ENCODE measurements at regions not wholly inside any gene's neighbourhood (a gene's known extent, or its start where the extent isn't known, plus 50 kb on each side); places are given as distances from the start of the nearest gene placed in this dataset.
A peak's percentile ranks its signal among the peaks of the same experiment; 100 is the strongest.

GRCh38 chr6:15026832-15027231 lies 219.0 kb upstream of the JARID2 start:
- H3K27ac ChIP-seq (ENCODE audit: extremely low read depth, low read depth, low read length): no peak overlapping the region
- peaks cover 6% of the 10 kb centered on the region; the same call in 1 of the 2 replicates for H3K4me1 ChIP-seq (ENCODE audit: control insufficient read depth, insufficient read depth, low read length)
- CTCF ChIA-PET: interaction anchor here (0.5 kb wide), 1 partner anchor 57 kb away, joined by 3 read pairs; no protein-coding TSS in a partner anchor

GRCh38 chr6:15027472-15027871 lies 218.4 kb upstream of the JARID2 start:
- Histone ChIP-seq H3K4me3 (ENCODE audit: low read depth, low read length) (no peak overlapping the region), H3K9me3 (ENCODE audit: control insufficient read depth, insufficient read depth, low read depth, low read length) (no peaks in the 10 kb centered on the region), H3K4me1 (ENCODE audit: control insufficient read depth, insufficient read depth, low read length) (peaks cover 6% of the 10 kb centered on the region; the same call in 1 of the 2 replicates), H3K27ac (ENCODE audit: extremely low read depth, low read depth, low read length) (no peak overlapping the region), H3K36me3 (ENCODE audit: control insufficient read depth in 2 of 2, insufficient read depth in 1 of 2, low read length in 2 of 2) (no peaks in the 10 kb centered on the region)
- TF ChIP-seq KLF7 (tag by site-specific recombination; IDR thresholded peaks at IDR 0.05; ENCODE audit: borderline replicate concordance) (no peak), ZNF623 (tag by site-specific recombination; IDR thresholded peaks at IDR 0.05) (no peak), ZNF350 (tag by site-specific recombination; IDR thresholded peaks at IDR 0.05) (no peak), ZSCAN23 (tag by site-specific recombination; IDR thresholded peaks at IDR 0.05) (no peak), WT1 (tag by site-specific recombination; IDR thresholded peaks at IDR 0.05) (no peak), ZSCAN30 (tag by site-specific recombination; IDR thresholded peaks at IDR 0.05) (no peak)
- ChIA-PET POLR2A (no interaction called here), CTCF (no interaction called here)

More at GRCh38 chr6:15026832-15027231, 219.0 kb upstream of the JARID2 start:
- no peaks in the 10 kb centered on the region for H3K36me3 ChIP-seq (ENCODE audit: control insufficient read depth in 2 of 2, insufficient read depth in 1 of 2, low read length in 2 of 2)
- TF ChIP-seq REPIN1 (tag by site-specific recombination; IDR thresholded peaks at IDR 0.05; ENCODE audit: low read depth) (no peak), ZNF157 (tag by site-specific recombination; IDR thresholded peaks at IDR 0.05) (no peak), WT1 (tag by site-specific recombination; IDR thresholded peaks at IDR 0.05) (peak; percentile 43; the same call in 1 of the 2 replicates), ZNF585B (tag by site-specific recombination; IDR thresholded peaks at IDR 0.05) (no peak), KLF10 (tag by site-specific recombination; IDR thresholded peaks at IDR 0.05) (no peak), ZEB2 (tag by site-specific recombination; IDR thresholded peaks at IDR 0.05) (no peak), ZNF132 (tag by site-specific recombination; IDR thresholded peaks at IDR 0.05; ENCODE audit: borderline replicate concordance) (no peak), ZNF521 (tag by site-specific recombination; IDR thresholded peaks at IDR 0.05) (no peak), FEZF1 (tag by site-specific recombination; IDR thresholded peaks at IDR 0.05) (no peak), HOXD13 (CRISPR knock-in tag; IDR thresholded peaks at IDR 0.05; ENCODE audit: borderline replicate concordance) (no peak), TRIM28 (IDR thresholded peaks at IDR 0.05; ENCODE audit: borderline replicate concordance, low read length) (peak; percentile 64; the same call in 1 of the 2 replicates), KLF8 (tag by site-specific recombination; IDR thresholded peaks at IDR 0.05) (no peak), REST (tag by site-specific recombination; IDR thresholded peaks at IDR 0.05) (no peak), GFI1B (tag by site-specific recombination; IDR thresholded peaks at IDR 0.05) (no peak)
- TF ChIP-seq, protein P1, sequence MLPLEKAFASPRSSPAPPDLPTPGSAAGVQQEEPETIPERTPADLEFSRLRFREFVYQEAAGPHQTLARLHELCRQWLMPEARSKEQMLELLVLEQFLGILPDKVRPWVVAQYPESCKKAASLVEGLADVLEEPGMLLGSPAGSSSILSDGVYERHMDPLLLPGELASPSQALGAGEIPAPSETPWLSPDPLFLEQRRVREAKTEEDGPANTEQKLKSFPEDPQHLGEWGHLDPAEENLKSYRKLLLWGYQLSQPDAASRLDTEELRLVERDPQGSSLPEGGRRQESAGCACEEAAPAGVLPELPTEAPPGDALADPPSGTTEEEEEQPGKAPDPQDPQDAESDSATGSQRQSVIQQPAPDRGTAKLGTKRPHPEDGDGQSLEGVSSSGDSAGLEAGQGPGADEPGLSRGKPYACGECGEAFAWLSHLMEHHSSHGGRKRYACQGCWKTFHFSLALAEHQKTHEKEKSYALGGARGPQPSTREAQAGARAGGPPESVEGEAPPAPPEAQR (tag by site-specific recombination; IDR thresholded peaks at IDR 0.05): no peak
- TF ChIP-seq, protein P2, sequence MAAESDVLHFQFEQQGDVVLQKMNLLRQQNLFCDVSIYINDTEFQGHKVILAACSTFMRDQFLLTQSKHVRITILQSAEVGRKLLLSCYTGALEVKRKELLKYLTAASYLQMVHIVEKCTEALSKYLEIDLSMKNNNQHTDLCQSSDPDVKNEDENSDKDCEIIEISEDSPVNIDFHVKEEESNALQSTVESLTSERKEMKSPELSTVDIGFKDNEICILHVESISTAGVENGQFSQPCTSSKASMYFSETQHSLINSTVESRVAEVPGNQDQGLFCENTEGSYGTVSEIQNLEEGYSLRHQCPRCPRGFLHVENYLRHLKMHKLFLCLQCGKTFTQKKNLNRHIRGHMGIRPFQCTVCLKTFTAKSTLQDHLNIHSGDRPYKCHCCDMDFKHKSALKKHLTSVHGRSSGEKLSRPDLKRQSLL (tag by site-specific recombination; IDR thresholded peaks at IDR 0.05): no peak
- no peaks in the 10 kb centered on the region for H3K9me3 ChIP-seq (ENCODE audit: control insufficient read depth, insufficient read depth, low read depth, low read length)
- POLR2A ChIA-PET: interaction anchor here (0.6 kb wide), 1 partner anchor 42 kb away, joined by 3 read pairs; no protein-coding TSS in a partner anchor
- no peak overlapping the region for H3K4me3 ChIP-seq (ENCODE audit: low read depth, low read length)
